ENCODE measurements at regions not wholly inside any gene's neighbourhood (a gene's known extent, or its start where the extent isn't known, plus 50 kb on each side); places are given as distances from the start of the nearest gene placed in this dataset.

DNA sequence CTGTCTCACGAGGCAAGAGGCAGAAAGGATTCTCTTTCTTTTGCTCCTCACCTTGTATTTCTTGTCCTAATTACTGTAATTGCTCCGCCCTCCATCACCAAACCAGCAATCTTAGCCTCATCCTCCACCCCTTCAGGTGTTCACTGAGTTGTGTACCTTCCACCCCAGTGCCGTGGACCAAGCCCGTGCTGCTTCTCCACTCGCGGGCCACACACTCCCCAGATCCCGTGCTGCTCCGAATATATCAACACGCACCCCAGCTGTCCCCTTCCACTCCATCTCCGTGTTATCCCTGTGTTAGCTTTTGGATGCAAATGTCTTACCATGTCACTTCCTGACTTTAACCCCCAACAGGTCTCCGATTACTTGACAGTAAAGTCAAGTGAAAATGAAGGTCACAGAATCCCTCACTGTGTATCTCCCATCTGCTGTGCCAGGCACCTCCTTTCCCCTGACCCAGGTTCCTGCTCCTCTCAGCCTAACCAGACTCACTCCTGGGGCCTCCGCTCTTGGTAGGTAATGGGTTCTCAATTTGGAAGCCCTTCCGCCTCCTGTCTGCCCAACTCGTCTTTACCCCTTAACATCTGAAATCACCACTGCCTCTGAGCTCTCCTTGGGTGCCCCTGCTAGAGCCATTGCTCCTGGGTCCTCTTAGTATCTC is 320.2 kb downstream of the MED10 start:
- DNase-seq = no peak

DNA sequence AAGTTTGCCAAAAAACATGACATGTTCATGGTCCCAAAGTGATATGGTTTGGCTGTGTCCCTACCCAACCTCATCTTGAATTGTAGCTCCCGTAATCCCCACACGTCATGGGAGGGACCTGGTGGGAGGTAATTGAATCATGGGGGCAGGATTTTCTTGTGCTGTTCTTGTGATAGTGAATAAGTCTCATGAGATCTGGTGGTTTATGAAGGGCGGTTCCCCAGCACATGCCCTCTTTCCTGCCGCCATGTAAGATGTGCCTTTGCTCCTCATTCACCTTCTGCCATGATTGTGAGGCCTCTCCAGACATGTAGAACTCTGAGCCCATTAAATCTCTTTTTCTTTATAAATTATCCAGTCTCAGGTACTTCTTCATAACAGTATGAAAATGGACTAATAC is 322.1 kb downstream of the MED10 start:
- DNase-seq = no peak

GRCh38 chr5:6049662-6050061 is 328.7 kb downstream of the MED10 start:
- DNase-seq = no peak

DNA sequence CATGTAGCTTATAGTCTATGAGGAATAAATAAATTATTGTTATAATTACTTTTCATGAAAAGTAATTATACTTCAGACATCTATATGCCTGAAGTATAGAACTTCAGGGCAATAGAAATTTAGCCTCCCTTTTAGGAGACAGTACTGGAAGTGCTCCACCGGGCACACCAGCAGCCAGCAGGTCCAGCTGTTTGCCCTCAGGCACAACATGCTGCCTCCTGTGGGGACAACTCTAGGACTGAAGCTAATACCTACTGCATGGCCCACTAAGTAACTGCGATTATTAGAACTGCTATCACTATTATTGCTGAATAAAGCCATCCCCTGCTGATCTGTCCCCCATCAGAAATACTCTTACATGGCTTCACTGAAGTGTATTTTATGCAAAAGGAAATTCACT is 329.6 kb downstream of the MED10 start:
- no peak for DNase-seq

DNA sequence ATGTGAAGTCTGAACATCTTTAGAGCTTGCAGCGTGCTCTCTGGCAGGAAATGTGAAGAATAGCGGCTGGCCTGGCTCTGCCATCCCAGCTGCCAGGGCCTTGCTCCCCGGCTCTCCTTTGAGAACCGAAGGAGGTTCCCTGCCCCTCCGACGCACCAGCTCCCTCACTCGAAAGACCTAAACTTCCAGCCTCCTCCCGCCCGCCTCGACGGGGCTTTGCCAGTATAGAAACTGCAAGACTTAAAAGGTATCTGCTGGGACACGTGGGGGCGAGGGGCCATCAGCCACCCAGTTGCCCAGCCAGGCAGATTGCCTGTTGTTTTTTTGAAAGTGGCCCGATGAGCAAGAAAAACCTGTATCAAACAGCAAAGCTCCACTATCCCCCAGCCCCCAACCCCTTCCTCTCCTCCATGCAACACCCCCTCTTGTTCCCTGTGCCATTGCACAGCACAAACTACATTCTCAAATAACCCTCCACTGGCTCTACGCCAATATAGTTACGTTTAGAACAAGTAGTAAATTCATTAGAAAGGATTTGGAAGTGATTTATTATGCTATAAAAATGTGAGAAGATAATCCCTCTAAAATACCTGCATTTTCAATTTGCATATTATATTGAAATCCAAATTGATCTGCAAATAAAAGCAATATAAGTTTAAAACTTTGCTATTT is 331.9 kb downstream of the MED10 start:
- peak; percentile 12 for DNase-seq

DNA sequence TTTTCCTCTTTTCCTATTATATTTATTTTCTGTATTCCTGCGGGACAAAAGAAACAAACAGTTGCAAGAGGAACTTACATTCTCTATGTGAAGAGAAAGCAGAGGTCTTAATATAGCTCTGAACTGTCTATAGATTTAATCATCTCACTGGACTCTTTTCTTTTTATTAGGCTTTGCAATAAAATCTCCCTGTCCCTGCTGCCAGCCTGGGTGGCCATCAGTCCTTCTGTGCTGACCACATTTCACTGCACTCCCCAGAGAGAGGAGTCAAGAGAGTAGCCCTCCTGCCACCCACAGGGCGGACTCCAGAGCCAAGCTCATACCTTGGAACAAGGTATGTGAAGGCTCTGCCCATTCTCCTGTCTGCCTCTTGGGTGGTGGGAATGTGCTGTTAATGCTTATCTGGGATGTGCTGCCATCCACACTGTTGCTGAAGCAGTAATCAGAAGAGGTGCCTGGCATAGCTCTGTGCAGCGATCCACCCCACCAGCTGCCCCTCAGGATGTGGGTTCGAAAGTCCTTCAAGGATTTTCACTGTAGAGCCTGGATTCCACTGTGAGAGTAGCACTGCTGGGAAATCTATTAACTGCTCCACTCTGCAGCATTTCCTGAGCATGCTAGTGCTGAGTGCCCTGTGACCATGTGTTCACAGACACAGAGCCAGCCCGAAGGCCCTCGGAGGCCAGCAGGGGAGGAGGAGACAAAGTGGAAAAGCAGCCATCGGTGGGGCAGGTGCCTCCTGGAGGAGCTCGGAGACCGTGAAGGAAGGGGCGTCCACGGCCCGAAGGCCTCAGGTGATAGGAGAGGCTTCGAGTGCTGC is 334.6 kb downstream of the MED10 start:
- no peak for DNase-seq

- DNase-seq = no peak
Measured at GRCh38 chr5:6041977-6042550, 336.3 kb downstream of the MED10 start.

DNA sequence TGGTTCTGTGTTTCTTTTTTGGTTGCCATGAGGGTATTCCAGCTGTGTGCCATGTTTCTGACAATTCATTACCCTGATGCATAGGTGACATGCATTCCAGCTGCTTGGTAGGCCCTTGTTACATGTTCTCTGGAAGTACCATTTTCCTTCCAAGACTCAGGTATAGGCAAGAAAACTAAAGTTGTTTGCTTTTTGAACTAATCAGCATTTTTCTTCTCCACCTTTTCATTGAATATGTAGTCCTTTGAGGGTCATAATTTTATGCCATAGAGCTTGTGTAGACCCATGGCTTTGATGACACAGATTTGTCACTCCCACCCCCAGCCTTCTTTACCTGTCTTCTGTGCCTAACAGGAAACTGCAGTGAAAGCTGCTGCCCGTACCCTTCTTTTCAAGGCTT is 339.2 kb downstream of the MED10 start:
- no peak for DNase-seq

DNA sequence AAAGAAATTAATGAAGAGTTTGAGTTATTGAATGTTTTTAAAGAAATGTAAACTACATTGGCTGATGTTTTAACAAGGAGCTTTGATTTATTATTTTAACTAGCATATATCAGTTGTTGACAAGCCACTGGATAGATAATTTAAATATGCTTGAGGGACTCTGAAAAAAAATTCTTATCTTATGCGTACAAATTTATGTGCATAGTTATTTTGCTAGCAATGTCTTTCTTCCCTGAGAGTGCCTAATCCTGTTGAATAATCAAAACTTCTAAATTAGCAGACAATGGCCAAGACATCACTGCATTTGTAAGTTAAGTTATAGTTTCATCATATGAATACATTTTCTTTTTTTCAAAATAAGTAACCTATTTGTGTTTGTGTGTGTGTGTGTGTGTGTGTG is 342.3 kb downstream of the MED10 start:
- DNase-seq = no peak

DNA sequence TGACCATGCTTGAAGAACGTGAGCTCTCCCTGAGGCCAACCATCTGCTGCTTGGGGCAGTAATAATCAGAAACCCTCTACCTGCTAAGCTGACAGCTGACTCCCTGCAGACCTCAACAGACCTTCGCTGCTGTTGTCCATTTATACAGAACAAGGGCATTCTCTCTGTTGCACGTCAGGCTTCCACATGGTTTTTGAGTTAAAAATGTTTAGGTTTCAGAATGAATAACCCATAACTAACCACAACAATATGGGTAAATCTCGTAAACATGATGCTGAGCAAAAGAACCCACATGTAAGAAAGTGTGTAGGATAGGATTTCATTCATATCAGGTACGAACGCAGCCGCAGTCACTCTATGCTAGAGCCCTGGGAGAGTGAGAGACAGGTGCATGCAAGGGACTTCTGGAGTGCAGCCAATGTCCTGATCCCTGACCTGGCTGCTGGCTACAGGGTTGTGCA is 348.5 kb downstream of the MED10 start:
- no peak for DNase-seq

DNA sequence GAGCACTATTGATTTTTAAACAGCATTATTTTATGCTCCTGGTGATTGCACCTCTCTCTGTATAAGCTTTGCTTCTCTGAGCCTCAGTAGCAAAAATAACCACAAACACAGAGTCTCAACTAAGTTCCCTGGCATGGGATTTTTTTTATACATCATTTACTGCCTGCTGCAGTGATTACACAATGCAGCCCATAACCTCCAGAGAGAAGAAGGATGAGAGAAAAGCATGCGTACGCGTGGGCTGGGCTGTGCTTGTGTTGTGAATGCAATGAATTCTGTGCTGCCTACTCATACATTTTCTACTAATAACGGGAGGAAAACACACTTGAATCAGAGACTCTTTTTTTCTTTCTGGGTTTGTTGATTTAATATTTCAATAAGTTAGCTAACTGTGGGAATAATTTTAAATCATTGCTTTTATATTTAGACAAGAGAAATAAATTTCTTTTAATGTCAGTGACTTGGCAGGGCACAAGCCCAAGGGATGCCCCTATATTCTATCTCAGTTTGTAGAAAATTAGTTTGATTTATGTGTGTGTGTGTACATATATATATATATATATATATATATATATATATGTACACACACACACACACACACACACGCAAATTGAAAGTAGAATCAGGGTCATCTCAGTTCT is 351.5 kb downstream of the MED10 start:
- no peak for DNase-seq

DNA sequence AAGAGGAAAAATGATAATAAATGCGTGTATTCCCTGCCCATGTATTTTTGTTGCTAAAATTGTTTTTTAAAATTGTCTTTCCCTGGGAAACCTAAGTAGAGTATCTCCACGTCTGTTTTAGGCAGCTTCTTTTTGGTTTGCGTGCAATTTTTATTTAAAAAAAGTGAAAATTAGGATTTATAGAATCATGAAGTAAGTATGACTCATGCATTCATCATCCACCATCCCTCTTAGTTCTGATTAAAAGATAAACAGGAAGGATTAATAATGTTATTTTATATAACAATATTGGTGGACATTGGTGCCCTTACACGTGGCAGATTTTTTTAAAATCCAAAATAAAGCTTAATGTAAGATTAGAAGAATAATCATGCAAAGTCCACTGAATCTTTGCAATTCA is 358.7 kb downstream of the MED10 start:
- DNase-seq = no peak

GRCh38 chr5:6013506-6013905 is 364.8 kb downstream of the MED10 start:
- no peak for DNase-seq

GRCh38 chr5:6011199-6011598 is 367.1 kb downstream of the MED10 start:
- no peak for DNase-seq

DNA sequence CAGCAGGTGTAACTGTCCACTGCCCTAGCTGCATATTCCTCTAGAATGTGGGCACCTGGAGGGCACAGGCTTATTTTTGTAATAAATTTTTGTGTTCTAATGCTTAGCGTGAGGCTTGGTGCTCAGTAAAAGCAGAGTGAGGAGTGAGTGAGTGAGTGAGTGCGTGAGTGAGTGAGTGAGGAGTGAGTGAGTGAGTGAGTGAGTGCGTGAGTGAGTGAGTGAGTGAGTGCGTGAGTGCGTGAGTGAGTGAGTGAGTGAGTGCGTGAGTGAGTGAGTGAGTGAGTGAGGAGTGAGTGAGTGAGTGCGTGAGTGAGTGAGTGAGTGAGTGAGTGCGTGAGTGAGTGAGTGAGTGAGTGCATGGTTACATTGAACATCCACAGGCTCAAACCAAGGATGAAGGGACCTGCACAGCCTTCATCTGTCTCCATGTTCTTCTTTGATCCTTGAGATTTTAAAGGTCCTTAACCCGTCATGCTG is 371.5 kb downstream of the MED10 start:
- no peak for DNase-seq

DNA sequence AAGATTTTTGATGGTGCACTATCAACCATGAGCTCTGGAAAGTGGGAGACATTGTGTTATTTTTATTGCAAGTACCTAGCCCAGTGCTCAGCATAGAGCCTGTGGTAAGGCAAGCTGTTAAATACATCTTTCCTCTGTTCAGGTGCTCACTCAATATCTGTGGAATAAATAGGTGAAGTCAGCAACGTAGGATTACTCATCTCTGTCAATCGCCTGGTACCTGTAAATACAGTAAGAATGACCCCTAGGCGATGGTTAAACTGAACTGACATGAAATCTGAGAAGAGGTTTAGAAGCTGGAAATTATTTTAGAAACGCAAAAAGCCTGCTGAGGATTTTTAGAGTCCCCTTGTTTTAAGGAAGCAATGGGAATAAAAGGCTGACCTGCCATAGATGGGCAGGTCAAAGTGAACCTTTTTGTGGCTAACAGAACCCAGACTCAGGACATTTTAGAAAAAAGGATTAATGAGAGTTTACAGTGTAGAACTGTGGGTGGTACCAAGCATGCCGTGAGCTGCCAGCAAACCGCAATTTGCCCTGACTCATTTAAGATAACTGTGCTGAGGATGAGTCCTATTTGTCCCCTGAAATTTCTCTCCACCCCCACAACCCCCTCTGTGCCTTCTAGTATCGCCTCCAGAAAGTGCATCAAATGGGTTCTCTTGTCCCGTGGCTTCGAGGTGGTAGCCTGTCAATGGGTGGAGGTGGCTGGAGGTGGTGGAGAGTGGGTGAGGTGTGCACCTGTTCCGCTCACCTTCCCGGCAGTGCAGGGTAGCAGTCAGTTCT is 375.1 kb downstream of the MED10 start:
- DNase-seq = no peak

GRCh38 chr5:6000867-6001266 is 377.5 kb downstream of the MED10 start:
- no peak for DNase-seq

GRCh38 chr5:5995819-5996218 is 382.5 kb downstream of the MED10 start:
- no peak for DNase-seq

DNA sequence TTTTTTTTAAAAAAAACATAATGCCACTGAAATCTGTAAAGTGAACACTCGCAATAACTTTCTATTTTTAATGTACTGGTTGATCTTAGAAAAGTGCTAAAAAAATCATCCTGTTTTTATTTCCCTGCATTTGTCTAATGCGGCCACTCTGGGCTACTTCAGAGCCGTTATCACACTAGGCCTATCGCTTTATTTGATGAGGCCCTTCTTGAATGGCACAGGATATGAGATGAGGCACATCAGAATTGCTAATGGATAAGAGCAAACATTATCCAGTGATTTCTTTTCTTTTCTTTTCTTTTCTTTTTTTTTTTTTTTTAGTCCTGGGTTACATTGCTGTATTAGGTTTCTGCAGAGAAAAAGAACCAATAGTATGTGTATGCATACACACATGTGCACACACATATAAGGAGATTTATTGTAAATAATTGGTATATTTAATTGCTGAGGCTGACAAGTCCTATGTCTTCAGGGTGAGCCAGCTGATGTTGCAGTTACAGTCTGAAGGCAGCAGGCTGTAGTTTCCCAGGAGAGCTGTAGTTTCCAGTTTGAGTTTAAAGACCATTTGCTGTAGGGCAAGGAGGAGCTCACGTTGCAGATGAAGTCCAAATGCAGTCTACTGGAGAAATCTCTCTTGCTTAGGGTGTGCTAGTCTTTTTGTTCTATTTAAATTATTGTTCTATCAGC is 391.7 kb downstream of the MED10 start:
- DNase-seq = no peak

GRCh38 chr5:5985332-5985731 is 393.0 kb downstream of the MED10 start:
- no peak for DNase-seq

DNA sequence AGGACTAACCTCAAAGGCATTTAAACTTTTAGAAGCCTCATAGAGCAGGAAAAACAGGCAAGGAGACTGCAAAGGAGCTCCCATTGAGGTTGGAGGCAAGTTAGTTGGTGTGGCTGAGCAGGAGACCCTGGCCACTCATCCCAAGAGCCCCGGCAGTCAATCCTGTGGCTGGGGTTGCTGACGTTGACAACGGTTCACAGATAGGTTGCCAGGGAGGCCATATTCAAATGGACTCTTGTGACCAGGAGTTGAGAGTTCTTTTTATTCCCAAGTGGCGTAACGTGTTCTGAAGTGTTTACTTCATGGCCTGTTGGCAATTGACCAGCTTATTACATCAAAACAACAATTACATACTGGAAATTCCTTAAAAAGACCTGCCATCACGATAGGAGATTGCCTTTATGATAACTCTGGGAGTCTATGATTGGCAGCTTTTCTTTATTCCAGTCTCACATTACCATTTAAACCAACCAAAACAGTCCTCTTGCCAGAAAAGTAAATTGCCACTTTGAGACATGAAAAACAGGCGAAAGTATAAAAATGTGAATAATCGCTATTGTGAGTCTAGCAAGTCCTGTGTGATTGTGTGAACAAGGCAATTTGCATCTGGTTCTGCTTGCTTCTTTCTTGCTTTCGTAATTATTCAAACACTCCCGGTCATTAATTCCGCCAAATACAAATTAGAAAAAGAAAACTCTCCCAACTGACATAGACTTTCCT is 394.9 kb downstream of the MED10 start:
- DNase-seq = no peak
